HEK293T (cell line): ENCODE measurements at regions not wholly inside any gene's neighbourhood (a gene's known extent, or its start where the extent isn't known, plus 50 kb on each side); places are given as distances from the start of the nearest gene placed in this dataset.

ENCODE experiments used
- ARNT ChIP-seq: fragments of 450-650 bp; IDR thresholded peaks from 2 replicates; pipeline ENCODE4 v1.6.1; 2017; ENCODE audit warnings: mild to moderate bottlenecking
- BHLHE40 ChIP-seq: fragments of 450-650 bp; IDR thresholded peaks from 2 replicates; pipeline ENCODE4 v1.6.1; 2016; ENCODE audit warnings: mild to moderate bottlenecking, moderate library complexity, borderline replicate concordance
- CTBP1 ChIP-seq: fragments of 450-650 bp; IDR thresholded peaks from 2 replicates; pipeline ENCODE4 v1.6.1; 2016; ENCODE audit warnings: borderline replicate concordance
- ELF4 ChIP-seq: fragments of 450-650 bp; IDR thresholded peaks from 2 replicates; pipeline ENCODE4 v1.6.1; 2017; ENCODE audit warnings: antibody characterized with exemption
- L3MBTL2 ChIP-seq: fragments of 450-650 bp; conservative IDR thresholded peaks from 2 replicates; pipeline ENCODE4 v1.6.1; 2016; ENCODE audit warnings: mild to moderate bottlenecking
- NFRKB ChIP-seq: fragments of 450-650 bp; IDR thresholded peaks from 2 replicates; pipeline ENCODE4 v1.6.1; 2016; ENCODE audit warnings: mild to moderate bottlenecking, moderate library complexity
- SP1 ChIP-seq: fragments of 450-650 bp; IDR thresholded peaks from 2 replicates; pipeline ENCODE4 v1.6.1; 2017

- TF ChIP-seq BHLHE40 = no peak
- TF ChIP-seq NFRKB = no peak
- no peak for TF ChIP-seq ELF4
- TF ChIP-seq SP1 = no peak
- TF ChIP-seq ARNT = no peak
- no peak for TF ChIP-seq CTBP1
- no peak for TF ChIP-seq L3MBTL2
Measured at GRCh38 chr4:140254651-140255299, 100.8 kb upstream of the MAML3 start.
